ENCODE measurements at regions not wholly inside any gene's neighbourhood (a gene's known extent, or its start where the extent isn't known, plus 50 kb on each side); places are given as distances from the start of the nearest gene placed in this dataset.
"Not testable (repeated sequence)": the region's sequence is repeated elsewhere in the genome, so short reads cannot be mapped to it uniquely, and the experiment has no call there.

DNA sequence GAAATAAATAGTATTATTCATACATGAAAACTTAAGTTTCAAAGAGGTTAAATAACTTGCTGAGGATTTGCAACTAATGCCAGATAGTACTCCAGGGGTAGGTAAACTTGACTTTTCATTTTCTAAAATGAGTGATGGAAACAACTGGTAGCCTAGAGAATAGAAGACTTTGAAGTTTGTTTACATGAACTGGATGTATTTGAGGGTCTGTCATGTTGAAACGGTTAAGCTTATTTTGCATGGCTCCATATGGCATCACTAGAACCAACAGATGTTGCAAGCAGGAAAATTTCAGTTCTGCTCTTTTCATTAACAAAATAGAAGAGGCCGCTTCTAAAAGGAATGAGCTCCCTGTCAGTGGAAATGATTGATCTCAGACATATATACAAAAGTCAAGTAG lies 105.1 kb upstream of the SGCD start:
- no peaks in the 10 kb centered on the region for H3K27me3 ChIP-seq (ENCODE audit: insufficient read depth, low read length)

DNA sequence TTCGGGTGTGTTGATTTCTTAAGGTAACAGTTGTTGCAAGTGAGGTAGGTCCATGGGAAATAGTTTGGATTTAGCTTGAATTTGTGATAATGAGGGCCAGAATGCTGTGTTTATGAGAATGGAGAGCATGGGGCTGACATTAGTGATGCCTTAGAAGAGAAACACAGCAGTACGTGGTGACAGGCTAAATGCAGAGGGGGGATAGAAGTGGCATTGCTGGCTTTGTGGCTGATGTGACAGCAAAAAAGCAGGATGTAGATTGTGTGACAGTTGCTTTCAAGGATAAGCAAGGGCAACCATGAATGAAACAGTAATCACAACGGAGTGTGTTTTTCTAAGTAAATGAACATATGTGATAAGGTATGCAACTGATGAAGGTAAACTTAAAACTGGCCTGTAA lies 103.4 kb upstream of the SGCD start:
- H2AFZ ChIP-seq (ENCODE audit: low read depth, low read length) = no peak overlapping the region
- H3K9me3 ChIP-seq (ENCODE audit: low read length) = no peaks in the 10 kb centered on the region
- no peaks in the 10 kb centered on the region for H3K36me3 ChIP-seq (ENCODE audit: insufficient read depth, low read length)
- H3K27me3 ChIP-seq (ENCODE audit: insufficient read depth, low read length) = no peaks in the 10 kb centered on the region
- no peak overlapping the region for H3K4me3 ChIP-seq (ENCODE audit: low read length)
- no peaks in the 10 kb centered on the region for H3K4me1 ChIP-seq (ENCODE audit: insufficient read depth, low read length)

More for the DNA sequence above, 105.1 kb upstream of the SGCD start:
- Histone ChIP-seq H3K9me3 (ENCODE audit: low read length) (no peaks in the 10 kb centered on the region), H2AFZ (ENCODE audit: low read depth, low read length) (no peak overlapping the region), H3K4me1 (ENCODE audit: insufficient read depth, low read length) (no peaks in the 10 kb centered on the region), H3K4me3 (ENCODE audit: low read length) (no peak overlapping the region), H3K36me3 (ENCODE audit: insufficient read depth, low read length) (no peaks in the 10 kb centered on the region)

DNA sequence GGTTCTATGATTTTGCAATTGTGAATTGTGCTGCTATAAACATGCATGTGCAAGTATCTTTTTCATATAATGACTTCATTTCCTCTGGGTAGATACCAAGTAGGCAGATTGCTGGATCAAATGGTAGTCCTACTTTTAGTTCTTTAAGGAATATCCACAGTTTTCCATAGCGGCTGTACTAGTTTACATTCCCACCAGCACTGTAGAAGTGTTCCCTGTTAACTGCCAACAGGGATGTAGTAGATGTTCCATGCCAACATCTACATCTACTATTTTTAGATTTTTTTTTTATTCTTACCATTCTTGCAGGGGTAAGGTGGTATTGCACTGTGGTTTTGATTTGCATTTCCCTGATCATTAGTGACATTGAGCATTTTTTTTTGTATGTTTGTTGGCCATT lies 100.5 kb upstream of the SGCD start:
- not testable (repeated sequence) for H3K4me1 ChIP-seq (ENCODE audit: insufficient read depth, low read length); H3K27me3 ChIP-seq (ENCODE audit: insufficient read depth, low read length); H3K9me3 ChIP-seq (ENCODE audit: low read length); H3K36me3 ChIP-seq (ENCODE audit: insufficient read depth, low read length); H2AFZ ChIP-seq (ENCODE audit: low read depth, low read length); H3K4me3 ChIP-seq (ENCODE audit: low read length)

DNA sequence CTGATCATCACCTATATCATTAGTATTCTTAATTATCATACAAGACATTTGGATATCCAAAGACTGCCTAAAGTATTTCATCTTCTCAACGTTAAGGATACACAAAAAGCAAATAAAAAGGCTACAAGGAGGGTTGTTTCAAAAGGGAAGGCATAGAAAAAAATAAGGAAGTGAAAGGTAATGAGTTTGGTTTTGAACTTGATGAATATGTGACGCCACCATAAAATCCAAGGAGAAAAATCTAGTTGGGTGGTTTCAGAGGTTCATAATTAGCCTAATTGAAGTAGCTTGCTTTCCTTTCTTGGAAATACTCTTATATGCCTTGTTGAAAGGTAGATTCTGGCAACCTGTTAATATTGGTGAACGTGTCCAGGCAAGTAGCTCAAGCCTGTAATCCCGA lies 96.1 kb upstream of the SGCD start:
- Histone ChIP-seq H3K9me3 (ENCODE audit: low read length) (no peaks in the 10 kb centered on the region), H3K27me3 (ENCODE audit: insufficient read depth, low read length) (no peaks in the 10 kb centered on the region), H2AFZ (ENCODE audit: low read depth, low read length) (no peak overlapping the region), H3K36me3 (ENCODE audit: insufficient read depth, low read length) (no peaks in the 10 kb centered on the region), H3K4me3 (ENCODE audit: low read length) (no peak overlapping the region), H3K4me1 (ENCODE audit: insufficient read depth, low read length) (no peaks in the 10 kb centered on the region)

DNA sequence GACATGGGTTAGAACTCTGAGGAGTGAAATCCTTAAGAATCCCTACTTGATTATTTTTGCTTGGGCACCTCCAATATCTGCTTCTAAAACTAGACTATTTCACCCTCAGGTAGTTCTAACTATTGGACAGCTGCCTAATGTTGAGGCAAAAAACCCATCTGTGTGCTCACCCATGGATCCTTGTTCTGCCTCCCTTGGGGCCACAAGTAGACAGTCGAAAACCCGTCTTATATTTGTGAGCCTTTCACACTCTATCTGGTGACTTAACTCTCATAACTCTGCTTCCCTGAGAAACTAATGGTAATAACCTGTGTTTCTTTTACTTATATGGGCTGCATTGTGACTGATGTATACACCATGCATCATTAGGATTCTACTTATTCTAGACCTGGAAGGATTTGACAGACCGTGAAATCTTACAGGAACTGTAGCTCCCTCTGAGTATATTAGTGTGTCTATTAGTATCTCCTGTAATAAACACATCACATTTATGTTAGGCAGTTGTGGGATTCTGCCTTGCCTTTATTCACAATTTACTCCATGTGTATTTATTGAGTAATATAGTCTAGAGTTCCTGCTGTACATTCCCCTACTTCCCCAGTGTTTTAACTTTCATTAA lies 94.6 kb upstream of the SGCD start:
- no peak overlapping the region for H3K4me3 ChIP-seq (ENCODE audit: low read length)
- no peaks in the 10 kb centered on the region for H3K27me3 ChIP-seq (ENCODE audit: insufficient read depth, low read length)
- H3K36me3 ChIP-seq (ENCODE audit: insufficient read depth, low read length) = no peaks in the 10 kb centered on the region
- no peak overlapping the region for H2AFZ ChIP-seq (ENCODE audit: low read depth, low read length)
- H3K4me1 ChIP-seq (ENCODE audit: insufficient read depth, low read length) = no peaks in the 10 kb centered on the region
- no peaks in the 10 kb centered on the region for H3K9me3 ChIP-seq (ENCODE audit: low read length)

DNA sequence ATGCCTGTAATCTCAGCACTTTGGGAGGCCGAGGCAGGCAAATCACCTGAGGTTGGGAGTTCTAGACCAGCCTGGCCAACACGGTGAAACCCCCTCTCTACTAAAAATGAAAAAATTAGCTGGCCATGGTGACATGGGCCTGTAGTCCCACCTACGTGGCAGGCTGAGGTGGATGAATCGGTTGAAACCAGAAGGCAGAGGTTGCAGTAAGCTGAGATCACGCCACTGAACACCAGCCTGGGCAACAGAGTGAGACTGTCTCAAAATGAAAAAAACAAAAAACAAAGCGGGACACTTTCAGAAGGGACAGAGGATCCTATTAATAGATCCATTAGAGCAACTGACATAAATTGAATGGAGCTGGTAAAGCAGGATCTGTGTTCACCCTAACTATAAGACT lies 89.6 kb upstream of the SGCD start:
- no peak overlapping the region for H3K4me3 ChIP-seq (ENCODE audit: low read length)
- H2AFZ ChIP-seq (ENCODE audit: low read depth, low read length) = no peak overlapping the region
- no peaks in the 10 kb centered on the region for H3K36me3 ChIP-seq (ENCODE audit: insufficient read depth, low read length)
- H3K4me1 ChIP-seq (ENCODE audit: insufficient read depth, low read length) = no peaks in the 10 kb centered on the region
- no peaks in the 10 kb centered on the region for H3K9me3 ChIP-seq (ENCODE audit: low read length)
- H3K27me3 ChIP-seq (ENCODE audit: insufficient read depth, low read length) = no peaks in the 10 kb centered on the region

DNA sequence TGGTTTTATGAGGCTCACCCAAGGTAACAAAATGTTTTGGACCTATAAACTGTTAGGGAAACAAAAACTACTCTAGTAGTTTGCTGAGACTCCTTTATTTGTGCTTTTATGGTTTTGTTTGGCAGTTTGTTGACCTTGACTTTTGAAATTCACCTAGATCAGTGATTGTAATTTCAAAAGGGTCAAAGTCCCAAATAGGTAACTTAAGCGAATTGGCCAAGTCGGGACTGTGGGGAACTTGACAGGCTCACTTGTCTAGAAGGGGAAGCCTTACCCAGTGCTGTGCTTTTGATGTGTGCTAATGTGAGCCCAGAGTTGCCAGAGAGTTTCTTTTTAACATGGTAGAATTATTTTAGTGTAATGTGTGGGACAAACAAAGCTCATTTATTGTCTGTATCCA lies 87.2 kb upstream of the SGCD start:
- H2AFZ ChIP-seq (ENCODE audit: low read depth, low read length) = no peak overlapping the region
- H3K4me1 ChIP-seq (ENCODE audit: insufficient read depth, low read length) = no peaks in the 10 kb centered on the region
- no peaks in the 10 kb centered on the region for H3K27me3 ChIP-seq (ENCODE audit: insufficient read depth, low read length)
- H3K36me3 ChIP-seq (ENCODE audit: insufficient read depth, low read length) = no peaks in the 10 kb centered on the region
- no peak overlapping the region for H3K4me3 ChIP-seq (ENCODE audit: low read length)
- H3K9me3 ChIP-seq (ENCODE audit: low read length) = no peaks in the 10 kb centered on the region

DNA sequence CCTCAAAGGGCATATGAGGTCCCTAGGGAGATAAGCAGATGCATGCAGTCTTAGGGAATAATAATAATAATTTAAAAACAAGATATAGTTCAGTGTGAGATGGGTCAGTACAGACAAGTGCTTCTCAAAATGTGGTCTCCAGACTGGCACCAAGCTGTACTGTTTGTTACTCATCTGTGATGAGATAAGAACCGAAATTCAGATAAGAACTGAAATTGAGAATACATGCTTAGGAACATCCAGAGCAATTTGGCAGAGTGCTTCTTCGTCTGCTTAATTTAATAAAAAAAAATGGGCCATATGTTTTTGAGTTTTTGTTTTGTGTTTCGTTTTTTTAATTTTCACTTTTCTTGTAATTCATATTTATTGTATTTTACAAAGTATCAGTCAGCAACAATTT lies 86.5 kb upstream of the SGCD start:
- no peak overlapping the region for H3K4me3 ChIP-seq (ENCODE audit: low read length)
- H3K36me3 ChIP-seq (ENCODE audit: insufficient read depth, low read length) = no peaks in the 10 kb centered on the region
- H3K4me1 ChIP-seq (ENCODE audit: insufficient read depth, low read length) = no peaks in the 10 kb centered on the region
- H2AFZ ChIP-seq (ENCODE audit: low read depth, low read length) = no peak overlapping the region
- no peaks in the 10 kb centered on the region for H3K9me3 ChIP-seq (ENCODE audit: low read length)
- H3K27me3 ChIP-seq (ENCODE audit: insufficient read depth, low read length) = no peaks in the 10 kb centered on the region

DNA sequence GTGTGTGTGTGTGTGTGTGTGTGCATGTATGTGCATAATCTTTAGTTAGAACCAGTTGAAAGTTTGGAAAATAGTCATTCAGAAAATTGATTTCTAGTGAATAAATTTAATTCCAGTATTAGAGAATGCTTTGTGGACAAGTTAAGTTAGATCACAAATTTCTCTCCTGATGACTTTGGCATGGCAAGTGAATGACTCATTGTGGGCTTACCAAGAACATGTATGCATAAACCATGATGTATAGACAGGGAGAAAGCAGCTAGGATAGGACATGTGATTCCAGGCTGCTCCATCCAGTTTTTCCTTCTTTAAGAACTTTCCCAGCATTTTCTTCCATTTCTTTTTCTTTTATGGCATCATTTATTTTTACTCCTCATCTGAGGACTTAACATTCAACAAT lies 85.7 kb upstream of the SGCD start:
- no peaks in the 10 kb centered on the region for H3K27me3 ChIP-seq (ENCODE audit: insufficient read depth, low read length)
- H3K4me1 ChIP-seq (ENCODE audit: insufficient read depth, low read length) = no peaks in the 10 kb centered on the region
- no peak overlapping the region for H2AFZ ChIP-seq (ENCODE audit: low read depth, low read length)
- no peaks in the 10 kb centered on the region for H3K9me3 ChIP-seq (ENCODE audit: low read length)
- no peak overlapping the region for H3K4me3 ChIP-seq (ENCODE audit: low read length)
- H3K36me3 ChIP-seq (ENCODE audit: insufficient read depth, low read length) = no peaks in the 10 kb centered on the region

DNA sequence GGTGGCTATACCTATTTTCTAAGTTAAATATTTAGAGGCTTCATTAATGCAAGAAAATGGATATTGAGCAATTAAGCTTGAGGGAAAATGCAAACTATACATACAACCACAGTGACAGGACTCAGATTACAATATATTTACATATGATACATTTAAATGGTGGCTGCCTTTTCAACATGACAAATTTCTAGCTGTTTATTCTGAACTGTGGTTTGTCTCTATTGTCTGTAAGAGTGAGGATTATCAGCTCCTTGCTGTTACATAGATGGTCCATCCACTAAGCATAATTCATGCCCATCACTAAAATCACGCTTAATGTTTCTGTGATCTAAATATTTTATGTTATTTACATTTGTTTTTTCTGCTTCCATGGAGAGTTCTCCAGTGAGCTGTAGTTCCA lies 81.1 kb upstream of the SGCD start:
- no peaks in the 10 kb centered on the region for H3K4me1 ChIP-seq (ENCODE audit: insufficient read depth, low read length)
- H3K27me3 ChIP-seq (ENCODE audit: insufficient read depth, low read length) = no peaks in the 10 kb centered on the region
- no peaks in the 10 kb centered on the region for H3K36me3 ChIP-seq (ENCODE audit: insufficient read depth, low read length)
- H3K4me3 ChIP-seq (ENCODE audit: low read length) = no peak overlapping the region
- no peak overlapping the region for H2AFZ ChIP-seq (ENCODE audit: low read depth, low read length)
- H3K9me3 ChIP-seq (ENCODE audit: low read length) = no peaks in the 10 kb centered on the region

DNA sequence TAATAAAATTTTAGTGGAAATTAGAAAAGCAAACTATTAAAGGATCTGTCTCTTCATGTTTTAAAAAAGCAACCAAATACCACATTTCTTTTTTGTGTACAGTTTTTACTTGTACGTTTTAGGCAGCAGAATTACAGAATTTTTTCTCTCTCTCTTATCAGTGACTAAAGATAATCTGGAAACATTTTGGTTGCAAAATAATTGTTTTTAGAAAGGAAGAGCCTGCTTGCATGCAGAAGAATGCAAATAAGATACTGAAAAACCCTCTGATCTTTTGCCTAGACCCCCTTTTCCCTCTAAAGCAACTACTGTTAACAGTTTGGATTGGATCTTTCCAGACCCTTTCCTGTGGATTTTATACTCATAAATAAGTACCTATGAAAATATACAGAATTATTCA lies 75.9 kb upstream of the SGCD start:
- no peak overlapping the region for H3K4me3 ChIP-seq (ENCODE audit: low read length)
- no peaks in the 10 kb centered on the region for H3K4me1 ChIP-seq (ENCODE audit: insufficient read depth, low read length)
- H2AFZ ChIP-seq (ENCODE audit: low read depth, low read length) = no peak overlapping the region
- H3K27me3 ChIP-seq (ENCODE audit: insufficient read depth, low read length) = no peaks in the 10 kb centered on the region
- H3K9me3 ChIP-seq (ENCODE audit: low read length) = no peaks in the 10 kb centered on the region
- no peaks in the 10 kb centered on the region for H3K36me3 ChIP-seq (ENCODE audit: insufficient read depth, low read length)

DNA sequence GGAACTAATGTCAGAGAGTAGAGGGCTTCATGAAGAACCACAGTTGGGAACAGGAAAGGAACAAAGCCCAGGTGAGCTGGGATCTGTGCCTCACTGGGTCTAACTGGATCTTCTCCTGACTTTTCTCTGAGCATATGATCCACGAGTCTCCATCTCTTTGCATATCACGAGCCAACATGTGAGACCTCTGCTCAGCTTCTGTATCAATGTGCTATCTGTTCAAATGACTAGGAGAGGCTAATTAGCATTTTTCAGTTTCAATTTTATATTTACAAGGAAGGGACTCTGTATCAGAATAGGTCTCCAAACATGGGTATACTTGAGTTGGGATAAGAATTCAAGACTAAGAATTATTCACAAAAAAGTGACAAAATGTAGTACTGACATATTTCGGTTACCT lies 73.8 kb upstream of the SGCD start:
- Histone ChIP-seq H3K36me3 (ENCODE audit: insufficient read depth, low read length) (no peaks in the 10 kb centered on the region), H3K9me3 (ENCODE audit: low read length) (no peaks in the 10 kb centered on the region)

DNA sequence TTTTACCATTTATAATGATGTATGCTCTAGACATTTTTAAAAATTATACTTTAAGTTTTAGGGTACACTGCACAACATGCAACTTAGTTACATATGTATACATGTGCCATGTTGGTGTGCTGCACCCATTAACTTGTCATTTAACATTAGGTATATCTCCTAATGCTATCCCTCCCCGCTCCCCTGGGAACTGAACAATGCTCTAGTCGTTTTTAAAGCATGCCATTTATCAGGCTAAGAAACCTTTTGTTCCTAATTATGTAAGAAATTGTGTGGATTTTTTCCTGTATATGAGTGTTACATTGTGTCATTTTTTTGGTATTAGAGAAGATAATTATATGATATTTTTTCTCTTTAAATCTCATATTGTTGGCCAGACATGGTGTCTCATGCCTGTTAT lies 72.8 kb upstream of the SGCD start:
- Histone ChIP-seq H3K27me3 (ENCODE audit: insufficient read depth, low read length) (no peaks in the 10 kb centered on the region), H2AFZ (ENCODE audit: low read depth, low read length) (no peak overlapping the region), H3K4me1 (ENCODE audit: insufficient read depth, low read length) (no peaks in the 10 kb centered on the region), H3K9me3 (ENCODE audit: low read length) (no peaks in the 10 kb centered on the region), H3K36me3 (ENCODE audit: insufficient read depth, low read length) (no peaks in the 10 kb centered on the region), H3K4me3 (ENCODE audit: low read length) (no peak overlapping the region)

More for the DNA sequence above, 73.8 kb upstream of the SGCD start:
- no peak overlapping the region for H2AFZ ChIP-seq (ENCODE audit: low read depth, low read length)
- H3K27me3 ChIP-seq (ENCODE audit: insufficient read depth, low read length) = no peaks in the 10 kb centered on the region
- no peak overlapping the region for H3K4me3 ChIP-seq (ENCODE audit: low read length)
- no peaks in the 10 kb centered on the region for H3K4me1 ChIP-seq (ENCODE audit: insufficient read depth, low read length)

DNA sequence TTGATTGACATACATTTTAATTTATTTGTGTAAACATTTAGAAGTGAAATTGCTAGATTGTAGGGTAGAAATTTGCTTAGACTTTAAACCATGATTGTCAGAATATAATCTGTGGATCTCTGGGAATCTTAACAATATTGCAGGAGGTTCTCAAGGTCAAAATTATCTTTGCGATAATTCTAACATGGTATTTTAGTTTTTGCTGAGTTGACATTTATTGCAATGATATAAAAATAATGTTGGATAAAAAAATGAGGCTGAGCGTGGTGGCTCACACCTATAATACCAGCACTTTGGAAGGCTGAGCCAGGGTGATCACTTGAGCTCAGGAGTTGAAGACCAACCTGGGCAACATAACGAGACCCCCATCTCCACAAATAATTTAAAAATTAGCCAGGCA lies 70.3 kb upstream of the SGCD start:
- Histone ChIP-seq H2AFZ (ENCODE audit: low read depth, low read length) (no peak overlapping the region), H3K4me3 (ENCODE audit: low read length) (no peak overlapping the region), H3K4me1 (ENCODE audit: insufficient read depth, low read length) (no peaks in the 10 kb centered on the region), H3K36me3 (ENCODE audit: insufficient read depth, low read length) (no peaks in the 10 kb centered on the region), H3K27me3 (ENCODE audit: insufficient read depth, low read length) (no peaks in the 10 kb centered on the region), H3K9me3 (ENCODE audit: low read length) (no peaks in the 10 kb centered on the region)
